Lower leg skin (tissue), 3 donors: ENCODE measurements at regions not wholly inside any gene's neighbourhood (a gene's known extent, or its start where the extent isn't known, plus 50 kb on each side); places are given as distances from the start of the nearest gene placed in this dataset.

Experiments
- POLR2A ChIP-seq, 2 donors: fragments of 450-650 bp; IDR thresholded peaks; one replicate each; pipeline ENCODE4 v1.6.1; 2016 to 2017; ENCODE audit warnings: antibody characterized with exemption in 2 of 2, mild to moderate bottlenecking in 1 of 2, moderate library complexity in 1 of 2
- TF ChIP-seq, protein P1 (sequence below), 3 donors: fragments of 450-650 bp; IDR thresholded peaks; one replicate each; pipeline ENCODE4 v1.5.1; 2016; ENCODE audit warnings: antibody characterized with exemption in 3 of 3, mild to moderate bottlenecking in 3 of 3, moderate library complexity in 2 of 3

- TF ChIP-seq, protein P1, sequence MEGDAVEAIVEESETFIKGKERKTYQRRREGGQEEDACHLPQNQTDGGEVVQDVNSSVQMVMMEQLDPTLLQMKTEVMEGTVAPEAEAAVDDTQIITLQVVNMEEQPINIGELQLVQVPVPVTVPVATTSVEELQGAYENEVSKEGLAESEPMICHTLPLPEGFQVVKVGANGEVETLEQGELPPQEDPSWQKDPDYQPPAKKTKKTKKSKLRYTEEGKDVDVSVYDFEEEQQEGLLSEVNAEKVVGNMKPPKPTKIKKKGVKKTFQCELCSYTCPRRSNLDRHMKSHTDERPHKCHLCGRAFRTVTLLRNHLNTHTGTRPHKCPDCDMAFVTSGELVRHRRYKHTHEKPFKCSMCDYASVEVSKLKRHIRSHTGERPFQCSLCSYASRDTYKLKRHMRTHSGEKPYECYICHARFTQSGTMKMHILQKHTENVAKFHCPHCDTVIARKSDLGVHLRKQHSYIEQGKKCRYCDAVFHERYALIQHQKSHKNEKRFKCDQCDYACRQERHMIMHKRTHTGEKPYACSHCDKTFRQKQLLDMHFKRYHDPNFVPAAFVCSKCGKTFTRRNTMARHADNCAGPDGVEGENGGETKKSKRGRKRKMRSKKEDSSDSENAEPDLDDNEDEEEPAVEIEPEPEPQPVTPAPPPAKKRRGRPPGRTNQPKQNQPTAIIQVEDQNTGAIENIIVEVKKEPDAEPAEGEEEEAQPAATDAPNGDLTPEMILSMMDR (IDR thresholded peaks at IDR 0.05): no peak
- TF ChIP-seq POLR2A (IDR thresholded peaks at IDR 0.05): no peak
Observed at GRCh38 chr16:87057951-87058560, 259.1 kb downstream of the C16orf95 start.
